HEK293 (cell line): ENCODE measurements at regions not wholly inside any gene's neighbourhood (a gene's known extent, or its start where the extent isn't known, plus 50 kb on each side); places are given as distances from the start of the nearest gene placed in this dataset.
A peak's percentile ranks its signal among the peaks of the same experiment; 100 is the strongest.

Experiments used
- CTCF ChIA-PET: fragments of 350-600 bp; formaldehyde crosslinking; extraction: SDS; loops from one replicate; lab custom pipeline; 2021; ENCODE audit warnings: antibody characterized with exemption; lab: Yijun Ruan, JAX
- POLR2A ChIA-PET: fragments of 300-600 bp; formaldehyde crosslinking; extraction: SDS; loops from one replicate; lab custom pipeline; 2020; ENCODE audit warnings: antibody characterized with exemption, inconsistent platforms; lab: Yijun Ruan, JAX
- H3K27ac ChIP-seq: fragments of 200-500 bp; sonication (Bioruptor generic); 2 replicates; pipeline ENCODE4 v1.5.1; 2014; ENCODE audit warnings: low read depth, low read length, control low read depth, inconsistent platforms; ENCODE audit errors: extremely low read depth
- H3K36me3 ChIP-seq, 2 experiments: fragments of 200-500 bp in 1 of 2; sonication (Bioruptor generic) in 1 of 2; 1 replicate in 1 of 2; 2 replicates in 1 of 2; pipeline ENCODE4 v1.5.1; 2014 to 2017; ENCODE audit warnings: inconsistent platforms in 2 of 2, low read length in 2 of 2; ENCODE audit not compliant: control insufficient read depth in 2 of 2, insufficient read depth in 1 of 2
- H3K4me1 ChIP-seq: fragments of 200-500 bp; sonication (Bioruptor generic); 2 replicates; pipeline ENCODE4 v1.5.1; 2014; ENCODE audit warnings: mild to moderate bottlenecking, low read length, inconsistent platforms; ENCODE audit not compliant: control insufficient read depth, insufficient read depth
- H3K4me3 ChIP-seq: 2 replicates; pipeline ENCODE4 v1.5.1; 2011; ENCODE audit warnings: low read depth, mild to moderate bottlenecking, control low read depth, low read length, moderate library complexity
- H3K9me3 ChIP-seq: fragments of 200-500 bp; sonication (Bioruptor generic); 2 replicates; pipeline ENCODE4 v1.5.1; 2014; ENCODE audit warnings: low read depth, low read length, inconsistent platforms; ENCODE audit not compliant: control insufficient read depth, insufficient read depth
- CTCF ChIP-seq: fragments of 450-650 bp; formaldehyde crosslinking; IDR thresholded peaks from 2 replicates; pipeline ENCODE4 v1.5.1; 2016; ENCODE audit warnings: missing biosample characterization, missing genetic modification characterization
- FEZF1 ChIP-seq: fragments of 450-650 bp; formaldehyde crosslinking; IDR thresholded peaks from 2 replicates; pipeline ENCODE4 v1.5.1; 2016; ENCODE audit warnings: missing biosample characterization, missing genetic modification characterization
- HOXA7 ChIP-seq: sonication (generic); formaldehyde crosslinking; IDR thresholded peaks from 2 replicates; pipeline ENCODE4 v1.8.1; 2022; ENCODE audit warnings: missing genetic modification reagents, borderline replicate concordance
- HOXD13 ChIP-seq: sonication (generic); formaldehyde crosslinking; IDR thresholded peaks from 2 replicates; pipeline ENCODE4 v1.8.0; 2022; ENCODE audit warnings: missing genetic modification reagents, borderline replicate concordance
- PRDM6 ChIP-seq: fragments of 450-650 bp; formaldehyde crosslinking; IDR thresholded peaks from 2 replicates; pipeline ENCODE4 v1.5.1; 2017; ENCODE audit warnings: missing biosample characterization, missing genetic modification characterization
- ZBTB10 ChIP-seq: fragments of 450-650 bp; formaldehyde crosslinking; IDR thresholded peaks from 2 replicates; pipeline ENCODE4 v1.5.1; 2016; ENCODE audit warnings: missing biosample characterization, missing genetic modification characterization
- ZBTB26 ChIP-seq: fragments of 450-650 bp; formaldehyde crosslinking; optimal IDR thresholded peaks from 2 replicates; pipeline ENCODE3; 2016; ENCODE audit warnings: missing biosample characterization, mild to moderate bottlenecking, missing genetic modification characterization
- ZNF148 ChIP-seq: fragments of 450-650 bp; formaldehyde crosslinking; IDR thresholded peaks from 2 replicates; pipeline ENCODE4 v1.5.0; 2017; ENCODE audit warnings: missing biosample characterization, missing genetic modification characterization, borderline replicate concordance
- ZNF23 ChIP-seq: fragments of 450-650 bp; formaldehyde crosslinking; IDR thresholded peaks from 2 replicates; pipeline ENCODE4 v1.5.1; 2016; ENCODE audit warnings: missing biosample characterization, missing genetic modification characterization, borderline replicate concordance
- ZNF280D ChIP-seq: fragments of 450-650 bp; formaldehyde crosslinking; IDR thresholded peaks from 2 replicates; pipeline ENCODE4 v1.5.1; 2016; ENCODE audit warnings: missing biosample characterization, missing genetic modification characterization
- ZNF37A ChIP-seq: fragments of 450-650 bp; IDR thresholded peaks from 2 replicates; pipeline ENCODE4 v1.5.1; 2018; ENCODE audit warnings: missing biosample characterization, missing genetic modification characterization
- ZNF510 ChIP-seq: fragments of 450-650 bp; formaldehyde crosslinking; IDR thresholded peaks from 2 replicates; pipeline ENCODE4 v1.5.1; 2018; ENCODE audit warnings: mild to moderate bottlenecking, missing genetic modification characterization, missing biosample characterization; ENCODE audit not compliant: insufficient replicate concordance
- ZNF600 ChIP-seq: fragments of 450-650 bp; formaldehyde crosslinking; IDR thresholded peaks from 2 replicates; pipeline ENCODE4 v1.5.1; 2016; ENCODE audit warnings: missing biosample characterization, missing genetic modification characterization
- ZNF660 ChIP-seq: fragments of 450-650 bp; IDR thresholded peaks from 2 replicates; pipeline ENCODE4 v1.5.1; 2018; ENCODE audit warnings: missing biosample characterization, mild to moderate bottlenecking, missing genetic modification characterization
- ZNF670 ChIP-seq: fragments of 450-650 bp; formaldehyde crosslinking; IDR thresholded peaks from 2 replicates; pipeline ENCODE4 v1.5.1; 2016; ENCODE audit warnings: missing biosample characterization, missing genetic modification characterization, low read depth

- TF ChIP-seq PRDM6 (tag by site-specific recombination): no peak
- no peak for TF ChIP-seq ZBTB26 (tag by site-specific recombination)
- no peak for TF ChIP-seq ZNF23 (tag by site-specific recombination)
- TF ChIP-seq ZNF510: no peak
- no peak for TF ChIP-seq ZBTB10
- no peak for TF ChIP-seq HOXD13 (CRISPR knock-in tag)
- TF ChIP-seq FEZF1 (tag by site-specific recombination): no peak
- no peak for TF ChIP-seq ZNF600
- TF ChIP-seq ZNF670 (tag by site-specific recombination): no peak
- TF ChIP-seq ZNF148 (tag by site-specific recombination): no peak
- TF ChIP-seq ZNF280D (tag by site-specific recombination): no peak
- no peak for TF ChIP-seq ZNF37A (tag by site-specific recombination)
Observed at GRCh38 chr6:152896923-152897322, 85.9 kb downstream of the FBXO5 start (continued).

- H3K9me3 ChIP-seq: no peaks in the 10 kb centered on the region
- TF ChIP-seq CTCF (tag by site-specific recombination) (peak; percentile 54), ZNF660 (tag by site-specific recombination) (peak; percentile 22; the same call in 1 of the 2 replicates), HOXA7 (CRISPR knock-in tag) (no peak)
- TF ChIP-seq, all 188 proteins: peak for 2
- H3K27ac ChIP-seq: no peak overlapping the region
- ChIA-PET CTCF (interaction anchor here (0.7 to 3.2 kb wide), 21 partner anchors 10 to 586 kb away, joined by 3 to 22 read pairs (median 5); no protein-coding TSS in a partner anchor), POLR2A (no interaction called here)
- H3K4me1 ChIP-seq: no peaks in the 10 kb centered on the region
- H3K36me3 ChIP-seq: no peaks in the 10 kb centered on the region
- no peak overlapping the region for H3K4me3 ChIP-seq
Observed at GRCh38 chr6:152897807-152898399, 84.9 kb downstream of the FBXO5 start.
